SK-N-SH (cell line): ENCODE measurements at regions not wholly inside any gene's neighbourhood (a gene's known extent, or its start where the extent isn't known, plus 50 kb on each side); places are given as distances from the start of the nearest gene placed in this dataset.

Experiments used
- CTCF ChIP-seq: fragments of 200-600 bp; sonication (generic); IDR thresholded peaks from 2 replicates; pipeline ENCODE4 v1.6.1; 2017; ENCODE audit warnings: antibody characterized with exemption, mild to moderate bottlenecking, moderate library complexity
- EP300 ChIP-seq, 2 experiments: IDR thresholded peaks; 2 replicates each; pipeline versions ENCODE4 v1.4.0 to v1.6.1; 2012; ENCODE audit warnings: borderline replicate concordance in 1 of 2, low read depth in 1 of 2, low read length in 1 of 2
- GATA2 ChIP-seq: sonication (generic); formaldehyde crosslinking; IDR thresholded peaks from 2 replicates; pipeline ENCODE4 v1.5.0; 2020; ENCODE audit warnings: mild to moderate bottlenecking, missing genetic modification reagents
- MXI1 ChIP-seq: IDR thresholded peaks from 2 replicates; pipeline ENCODE4 v1.6.1; 2012; ENCODE audit warnings: mild to moderate bottlenecking, low read depth, low read length, improper control_type of control experiment
- NFIC ChIP-seq: IDR thresholded peaks from 2 replicates; pipeline ENCODE4 v1.4.0; 2012; ENCODE audit warnings: borderline replicate concordance
- POLR2AphosphoS5 ChIP-seq: IDR thresholded peaks from 2 replicates; pipeline ENCODE4 v1.6.1; 2012; ENCODE audit warnings: low read depth, low read length
- RAD21 ChIP-seq: IDR thresholded peaks from 2 replicates; pipeline ENCODE4 v1.6.1; 2012; ENCODE audit warnings: mild to moderate bottlenecking, low read length
- RCOR1 ChIP-seq: fragments of 150-350 bp; IDR thresholded peaks from 2 replicates; pipeline ENCODE4 v1.6.1; 2017; ENCODE audit warnings: antibody characterized with exemption, low read length
- SIN3A ChIP-seq: IDR thresholded peaks from 2 replicates; pipeline ENCODE4 v1.6.1; 2012; ENCODE audit warnings: low read depth, mild to moderate bottlenecking, low read length, moderate library complexity, borderline replicate concordance
- USF1 ChIP-seq: IDR thresholded peaks from 2 replicates; pipeline ENCODE4 v1.4.0; 2012; ENCODE audit warnings: low read depth, borderline replicate concordance
- USF2 ChIP-seq: fragments of 150-350 bp; IDR thresholded peaks from 2 replicates; pipeline ENCODE4 v1.6.1; 2017; ENCODE audit warnings: antibody characterized with exemption, low read length, low read depth, borderline replicate concordance
- YY1 ChIP-seq: IDR thresholded peaks from 2 replicates; pipeline ENCODE4 v1.4.0; 2012; ENCODE audit warnings: low read depth, mild to moderate bottlenecking
- ZBTB33 ChIP-seq: IDR thresholded peaks from 2 replicates; pipeline ENCODE4 v1.4.0; 2012; ENCODE audit warnings: low read depth, borderline replicate concordance

GRCh38 chr3:103059432-103059831 is 624.6 kb downstream of the ZPLD1 start:
- no peak for TF ChIP-seq USF2
- no peak for TF ChIP-seq RAD21
- TF ChIP-seq ZBTB33: no peak
- TF ChIP-seq EP300 (IDR thresholded peaks at IDR 0.05; ENCODE audit: borderline replicate concordance in 1 of 2, low read depth in 1 of 2, low read length in 1 of 2): no peak
- no peak for TF ChIP-seq CTCF
- TF ChIP-seq GATA2 (CRISPR knock-in tag): no peak
- TF ChIP-seq NFIC: no peak
- no peak for TF ChIP-seq USF1
- no peak for TF ChIP-seq SIN3A
- TF ChIP-seq RCOR1: no peak
- TF ChIP-seq MXI1: no peak
- TF ChIP-seq YY1: no peak
- TF ChIP-seq POLR2AphosphoS5: no peak
